AG04449 (cell line): ENCODE measurements at regions not wholly inside any gene's neighbourhood (a gene's known extent, or its start where the extent isn't known, plus 50 kb on each side); places are given as distances from the start of the nearest gene placed in this dataset.
"Not testable (repeated sequence)": the region's sequence is repeated elsewhere in the genome, so short reads cannot be mapped to it uniquely, and the experiment has no call there.

Source experiments
- CTCF ChIA-PET: fragments of 350-600 bp; formaldehyde crosslinking; extraction: SDS; loops from one replicate; lab custom pipeline; 2021; ENCODE audit warnings: antibody characterized with exemption; lab: Yijun Ruan, JAX
- POLR2A ChIA-PET: fragments of 400-600, 350-600 bp; formaldehyde crosslinking; extraction: SDS; loops from one replicate; lab custom pipeline; 2020; ENCODE audit warnings: antibody characterized with exemption, inconsistent platforms; lab: Yijun Ruan, JAX
- DNase-seq: peaks from one replicate; pipeline ENCODE4 v3.0.0-alpha.2; 2010; ENCODE audit warnings: low read depth, low spot score
- H3K4me3 ChIP-seq: 2 replicates; pipeline ENCODE4 v1.5.1; 2011; ENCODE audit warnings: low read depth, mild to moderate bottlenecking, control low read depth, low read length
- CTCF ChIP-seq: IDR thresholded peaks from one replicate; pipeline ENCODE4 v1.5.1; 2011; ENCODE audit warnings: mild to moderate bottlenecking, moderate library complexity, low read length, control low read depth, inconsistent platforms; ENCODE audit not compliant: insufficient read depth; ENCODE audit errors: missing control alignments

- ChIA-PET POLR2A (no interaction called here), CTCF (no interaction called here)
- TF ChIP-seq CTCF, result no peak
- H3K4me3 ChIP-seq, result no peak overlapping the region
- no peak for DNase-seq
Observed at GRCh38 chrY:8033200-8033599, 1121.6 kb upstream of the AMELY start.

GRCh38 chrY:8020540-8020939 is 1109.0 kb upstream of the AMELY start:
- POLR2A ChIA-PET, result no interaction called here

GRCh38 chrY:8011515-8011914 is 1100.0 kb upstream of the AMELY start:
- H3K4me3 ChIP-seq, result no peak overlapping the region
- TF ChIP-seq CTCF, result no peak
- ChIA-PET POLR2A (no interaction called here), CTCF (no interaction called here)
- DNase-seq, result no peak

More at GRCh38 chrY:8020540-8020939, 1109.0 kb upstream of the AMELY start:
- CTCF ChIA-PET, result no interaction called here
- H3K4me3 ChIP-seq, result no peak overlapping the region
- no peak for TF ChIP-seq CTCF
- no peak for DNase-seq

GRCh38 chrY:8004196-8004595 is 1092.6 kb upstream of the AMELY start:
- no peak for TF ChIP-seq CTCF
- H3K4me3 ChIP-seq, result no peak overlapping the region
- DNase-seq, result no peak
- ChIA-PET POLR2A (no interaction called here), CTCF (no interaction called here)

- ChIA-PET POLR2A (no interaction called here), CTCF (no interaction called here)
- no peak for TF ChIP-seq CTCF
Observed at GRCh38 chrY:7996726-7997125, 1085.2 kb upstream of the AMELY start.

GRCh38 chrY:7994781-7995180 is 1083.2 kb upstream of the AMELY start:
- H3K4me3 ChIP-seq, CTCF ChIA-PET, DNase-seq, POLR2A ChIA-PET: not testable (repeated sequence)

More at GRCh38 chrY:7996726-7997125, 1085.2 kb upstream of the AMELY start:
- no peak for DNase-seq
- H3K4me3 ChIP-seq, result no peak overlapping the region

GRCh38 chrY:7979770-7980169 is 1068.2 kb upstream of the AMELY start:
- TF ChIP-seq CTCF, result no peak
- POLR2A ChIA-PET, result no interaction called here
- no peak for DNase-seq
- CTCF ChIA-PET, result no interaction called here
- no peak overlapping the region for H3K4me3 ChIP-seq
